ENCODE measurements at regions not wholly inside any gene's neighbourhood (a gene's known extent, or its start where the extent isn't known, plus 50 kb on each side); places are given as distances from the start of the nearest gene placed in this dataset.
A peak's percentile ranks its signal among the peaks of the same experiment; 100 is the strongest.

- TF ChIP-seq CTCF (IDR thresholded peaks at IDR 0.05; ENCODE audit: low read length, missing control alignments), result no peak
- DNase-seq (ENCODE audit: low read depth), result no peak
- H3K4me3 ChIP-seq (replicated peaks; ENCODE audit: low read depth, low read length), result no peak overlapping the region
Measured at GRCh38 chr12:58580095-58580494, 340.2 kb downstream of the LRIG3 start.

DNA sequence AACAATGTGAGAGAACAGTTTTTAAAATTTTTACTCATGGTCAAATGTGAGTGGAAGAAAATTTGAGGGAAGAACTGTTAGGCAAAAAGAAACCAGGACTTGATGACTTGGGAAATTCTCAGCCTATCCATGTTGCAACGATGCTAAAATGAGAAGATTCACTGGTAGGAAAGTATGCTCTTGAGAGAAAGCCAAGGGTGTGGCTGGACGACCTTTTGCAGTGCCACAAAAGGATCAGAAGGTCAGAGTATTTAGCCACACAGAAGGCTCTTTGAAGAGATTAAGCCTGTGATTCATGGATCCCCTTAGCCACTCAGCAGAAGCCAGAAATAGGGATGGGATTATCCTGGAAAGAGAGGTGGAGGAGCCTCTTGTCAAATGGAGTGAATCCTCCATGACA, 336.8 kb downstream of the LRIG3 start:
- no peak overlapping the region for H3K4me3 ChIP-seq (replicated peaks; ENCODE audit: low read depth, low read length)
- DNase-seq (ENCODE audit: low read depth), result no peak
- TF ChIP-seq CTCF (IDR thresholded peaks at IDR 0.05; ENCODE audit: low read length, missing control alignments), result no peak

- DNase-seq (ENCODE audit: low read depth), result no peak
- TF ChIP-seq CTCF (IDR thresholded peaks at IDR 0.05; ENCODE audit: low read length, missing control alignments), result no peak
Measured at GRCh38 chr12:58583940-58584339, 336.4 kb downstream of the LRIG3 start.

GRCh38 chr12:58584880-58585279, 335.4 kb downstream of the LRIG3 start:
- TF ChIP-seq CTCF (IDR thresholded peaks at IDR 0.05; ENCODE audit: low read length, missing control alignments), result no peak
- H3K4me3 ChIP-seq (replicated peaks; ENCODE audit: low read depth, low read length), result no peak overlapping the region
- peak; percentile 50 for DNase-seq (ENCODE audit: low read depth)

More at GRCh38 chr12:58583940-58584339, 336.4 kb downstream of the LRIG3 start:
- no peak overlapping the region for H3K4me3 ChIP-seq (replicated peaks; ENCODE audit: low read depth, low read length)

DNA sequence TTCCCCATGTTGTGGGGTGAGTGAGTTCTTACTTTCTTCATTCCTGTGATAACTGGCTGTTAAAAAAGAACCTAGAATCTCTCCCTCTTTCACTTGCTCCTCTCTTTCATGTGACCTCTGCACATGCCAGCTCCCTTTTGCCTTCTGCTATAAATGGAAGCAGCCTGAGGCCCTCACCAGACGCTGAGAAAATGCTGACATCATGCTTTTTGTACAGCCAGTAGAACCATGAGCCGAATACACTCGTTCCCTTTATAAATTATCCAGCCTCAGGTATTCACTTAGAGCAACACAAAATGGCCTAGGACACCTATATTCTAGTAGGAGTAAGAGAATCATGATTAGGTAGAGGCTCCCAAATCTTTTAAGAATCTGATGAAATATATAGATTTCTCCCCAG, 333.5 kb downstream of the LRIG3 start:
- DNase-seq (ENCODE audit: low read depth), result no peak
- no peak for TF ChIP-seq CTCF (IDR thresholded peaks at IDR 0.05; ENCODE audit: low read length, missing control alignments)
- no peak overlapping the region for H3K4me3 ChIP-seq (replicated peaks; ENCODE audit: low read depth, low read length)

DNA sequence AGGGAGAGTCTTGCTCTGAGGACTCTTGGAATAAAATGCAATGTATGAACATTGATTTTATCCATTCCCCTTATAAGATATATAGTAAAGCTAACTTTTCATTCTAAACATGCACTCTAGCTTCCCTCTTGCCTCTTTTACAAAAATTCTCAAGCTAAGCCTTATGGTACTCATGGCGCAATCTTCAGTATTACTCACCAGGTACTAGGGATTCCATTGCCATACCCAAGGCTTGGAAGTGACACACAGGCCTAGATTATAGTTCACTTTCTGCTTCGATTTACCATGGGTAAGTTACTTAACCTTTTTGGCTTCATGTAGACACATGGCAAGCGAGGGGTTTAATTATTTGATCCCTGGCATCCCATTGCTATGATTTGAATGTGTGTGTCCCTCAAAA, 331.5 kb downstream of the LRIG3 start:
- no peak for TF ChIP-seq CTCF (IDR thresholded peaks at IDR 0.05; ENCODE audit: low read length, missing control alignments)
- H3K4me3 ChIP-seq (replicated peaks; ENCODE audit: low read depth, low read length), result no peak overlapping the region
- DNase-seq (ENCODE audit: low read depth), result peak; percentile 56

DNA sequence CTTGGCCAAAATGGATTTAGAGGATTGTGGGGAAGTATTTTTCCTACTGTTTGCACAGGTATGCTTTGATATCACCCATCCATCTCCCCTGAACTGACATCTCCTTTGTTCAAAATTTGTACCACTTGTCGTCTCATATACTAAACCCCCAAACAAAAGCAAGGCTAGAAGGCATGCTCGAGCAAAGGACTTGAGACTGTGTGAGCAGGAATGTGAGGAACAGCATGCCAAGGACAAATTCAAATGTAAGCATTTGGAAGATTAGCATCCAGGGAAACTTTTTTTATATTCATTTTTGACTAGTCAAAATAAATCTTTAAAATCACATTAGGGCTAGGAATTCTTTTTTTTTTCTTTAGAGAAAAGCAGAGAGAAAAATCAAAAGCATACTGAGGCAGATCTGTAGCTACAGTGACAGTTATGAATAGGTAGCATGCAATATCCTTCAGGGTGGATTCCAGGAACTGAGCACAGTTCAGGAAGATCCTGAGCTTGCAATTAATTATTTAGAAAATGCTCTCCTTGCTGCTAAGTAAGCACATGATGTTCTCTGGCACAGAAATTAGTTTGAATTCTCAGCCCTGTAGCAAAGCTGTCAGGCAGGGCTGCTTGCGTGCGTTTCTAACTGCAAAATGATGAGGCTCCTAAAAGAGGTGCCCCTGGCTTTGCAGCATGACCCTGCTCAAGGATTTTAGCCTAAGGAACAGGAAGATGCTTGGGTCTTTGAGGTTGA, 327.7 kb downstream of the LRIG3 start:
- peak; percentile 19 for DNase-seq (ENCODE audit: low read depth)
- H3K4me3 ChIP-seq (replicated peaks; ENCODE audit: low read depth, low read length), result no peak overlapping the region
- no peak for TF ChIP-seq CTCF (IDR thresholded peaks at IDR 0.05; ENCODE audit: low read length, missing control alignments)

All from fibroblast of pulmonary artery (primary cell).